ENCODE measurements at regions not wholly inside any gene's neighbourhood (a gene's known extent, or its start where the extent isn't known, plus 50 kb on each side); places are given as distances from the start of the nearest gene placed in this dataset.
A peak's percentile ranks its signal among the peaks of the same experiment; 100 is the strongest.

DNA sequence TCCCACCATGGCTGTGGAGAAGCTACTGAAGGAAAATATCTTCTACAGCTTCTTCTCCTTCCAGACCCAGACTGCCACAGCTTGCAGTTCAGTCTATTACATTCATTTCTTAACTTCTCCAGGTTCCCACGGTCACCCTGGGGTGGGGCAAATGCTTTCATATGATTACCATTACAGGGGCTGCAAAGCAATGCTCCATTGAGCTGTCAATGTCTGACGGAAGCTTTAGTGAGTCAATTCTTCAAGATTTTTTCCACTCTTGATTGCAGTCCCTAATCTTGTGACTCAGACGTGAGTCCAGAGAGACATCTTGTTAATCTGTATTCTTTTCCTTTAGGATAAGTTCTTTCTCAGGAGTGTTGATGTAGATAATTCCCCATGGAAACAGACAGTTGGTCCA, 233.4 kb upstream of the DDI1 start:
- no peaks in the 10 kb centered on the region for H3K79me2 ChIP-seq
- no peaks in the 10 kb centered on the region for H3K9me2 ChIP-seq (replicated peaks; ENCODE audit: insufficient read depth)
- H3K4me2 ChIP-seq = no peak overlapping the region
- H3K9me3 ChIP-seq (ENCODE audit: low read depth) = no peaks in the 10 kb centered on the region
- TF ChIP-seq EZH2phosphoT487 (IDR thresholded peaks at IDR 0.05; ENCODE audit: low read depth, severe bottlenecking, unreplicated experiment) (no peak), EZH2 (IDR thresholded peaks at IDR 0.05; ENCODE audit: borderline replicate concordance) (no peak)
- TF ChIP-seq, protein P1, sequence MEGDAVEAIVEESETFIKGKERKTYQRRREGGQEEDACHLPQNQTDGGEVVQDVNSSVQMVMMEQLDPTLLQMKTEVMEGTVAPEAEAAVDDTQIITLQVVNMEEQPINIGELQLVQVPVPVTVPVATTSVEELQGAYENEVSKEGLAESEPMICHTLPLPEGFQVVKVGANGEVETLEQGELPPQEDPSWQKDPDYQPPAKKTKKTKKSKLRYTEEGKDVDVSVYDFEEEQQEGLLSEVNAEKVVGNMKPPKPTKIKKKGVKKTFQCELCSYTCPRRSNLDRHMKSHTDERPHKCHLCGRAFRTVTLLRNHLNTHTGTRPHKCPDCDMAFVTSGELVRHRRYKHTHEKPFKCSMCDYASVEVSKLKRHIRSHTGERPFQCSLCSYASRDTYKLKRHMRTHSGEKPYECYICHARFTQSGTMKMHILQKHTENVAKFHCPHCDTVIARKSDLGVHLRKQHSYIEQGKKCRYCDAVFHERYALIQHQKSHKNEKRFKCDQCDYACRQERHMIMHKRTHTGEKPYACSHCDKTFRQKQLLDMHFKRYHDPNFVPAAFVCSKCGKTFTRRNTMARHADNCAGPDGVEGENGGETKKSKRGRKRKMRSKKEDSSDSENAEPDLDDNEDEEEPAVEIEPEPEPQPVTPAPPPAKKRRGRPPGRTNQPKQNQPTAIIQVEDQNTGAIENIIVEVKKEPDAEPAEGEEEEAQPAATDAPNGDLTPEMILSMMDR (IDR thresholded peaks at IDR 0.05; ENCODE audit: poor library complexity) = no peak
- no peaks in the 10 kb centered on the region for H3K4me1 ChIP-seq (ENCODE audit: insufficient read depth)
- no peak for DNase-seq (ENCODE audit: low spot score)
- no peaks in the 10 kb centered on the region for H3K27me3 ChIP-seq
- H2AFZ ChIP-seq = no peak overlapping the region
- H3K4me3 ChIP-seq = no peak overlapping the region
- H3K27ac ChIP-seq = no peak overlapping the region
- H3K36me3 ChIP-seq (replicated peaks; ENCODE audit: insufficient read depth, low read depth) = no peaks in the 10 kb centered on the region
- WGBS (ENCODE audit: low lambda C conversion rate, missing lambda C conversion rate) = 73% methylated on average over 3 of the region's 3 CpGs
- H4K20me1 ChIP-seq (ENCODE audit: insufficient read depth, poor library complexity, severe bottlenecking) = no peaks in the 10 kb centered on the region

DNA sequence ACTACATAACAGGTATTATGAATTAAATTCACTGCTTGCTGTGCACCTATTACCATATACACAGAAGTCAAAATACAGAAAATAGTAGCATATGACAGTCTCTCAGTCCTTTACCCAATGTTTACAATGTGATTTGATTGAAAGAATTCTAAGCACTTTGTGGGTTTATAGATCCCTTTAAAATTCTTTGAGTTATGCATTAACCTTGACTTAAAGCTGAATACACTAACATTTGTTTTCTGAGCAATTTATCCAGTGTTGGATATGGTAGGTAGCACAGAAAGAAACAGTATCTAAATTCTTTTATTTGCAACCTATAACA, 230.8 kb upstream of the DDI1 start:
- no peak overlapping the region for H2AFZ ChIP-seq
- H3K4me3 ChIP-seq = no peak overlapping the region

DNA sequence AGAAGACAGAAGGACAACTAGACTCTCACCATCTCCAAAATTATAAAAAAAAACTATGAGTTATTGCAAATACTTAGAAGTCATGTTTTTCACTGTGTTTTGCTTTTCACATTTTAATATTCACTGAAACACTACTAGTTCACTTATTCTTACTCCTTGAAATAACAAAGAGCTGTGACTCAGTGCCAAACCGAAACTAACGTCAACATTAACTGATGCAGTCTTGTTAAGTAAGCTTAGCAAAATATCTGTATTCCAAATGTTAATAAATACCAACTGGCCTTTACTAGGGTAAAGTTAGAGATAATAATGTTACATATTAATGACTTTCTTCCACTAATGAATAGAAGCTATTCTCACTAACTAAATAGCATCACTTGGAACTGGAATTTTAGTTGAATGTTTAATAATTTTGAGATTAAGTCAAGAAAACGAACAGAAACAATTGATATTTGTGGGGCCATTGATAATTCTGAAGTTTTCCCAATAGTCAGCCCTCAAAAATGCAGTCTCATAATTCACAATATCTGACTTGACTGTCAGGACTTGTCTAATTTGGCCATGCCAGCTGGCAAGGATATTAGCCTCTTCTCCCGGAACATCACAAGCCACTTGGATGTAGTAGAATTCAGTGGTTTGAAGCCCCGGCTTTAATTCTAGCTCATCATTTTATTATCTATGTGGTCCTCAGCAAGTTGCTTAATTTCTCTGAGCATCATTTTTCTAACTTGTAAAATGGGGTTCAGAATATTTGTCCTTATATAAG, 230.1 kb upstream of the DDI1 start:
- Histone ChIP-seq H3K27ac (peak overlapping the region; percentile 51), H3K9me2 (replicated peaks; ENCODE audit: insufficient read depth) (no peaks in the 10 kb centered on the region), H2AFZ (no peak overlapping the region), H3K36me3 (replicated peaks; ENCODE audit: insufficient read depth, low read depth) (no peaks in the 10 kb centered on the region), H3K27me3 (no peaks in the 10 kb centered on the region), H3K4me2 (peak overlapping the region; percentile 62), H3K4me3 (no peak overlapping the region), H3K4me1 (ENCODE audit: insufficient read depth) (no peaks in the 10 kb centered on the region), H3K79me2 (no peaks in the 10 kb centered on the region), H3K9me3 (ENCODE audit: low read depth) (no peaks in the 10 kb centered on the region), H4K20me1 (ENCODE audit: insufficient read depth, poor library complexity, severe bottlenecking) (no peaks in the 10 kb centered on the region)
- TF ChIP-seq EZH2phosphoT487 (IDR thresholded peaks at IDR 0.05; ENCODE audit: low read depth, severe bottlenecking, unreplicated experiment) (no peak), EZH2 (IDR thresholded peaks at IDR 0.05; ENCODE audit: borderline replicate concordance) (no peak)
- TF ChIP-seq, protein P1 (IDR thresholded peaks at IDR 0.05; ENCODE audit: poor library complexity) = no peak
- WGBS (ENCODE audit: low lambda C conversion rate, missing lambda C conversion rate) = 51% methylated on average over 5 of the region's 5 CpGs
- DNase-seq (ENCODE audit: low spot score) = peak; percentile 20

More for the DNA sequence above, 230.8 kb upstream of the DDI1 start:
- Histone ChIP-seq H3K79me2 (no peaks in the 10 kb centered on the region), H3K4me2 (peak overlapping the region; percentile 62), H4K20me1 (ENCODE audit: insufficient read depth, poor library complexity, severe bottlenecking) (no peaks in the 10 kb centered on the region), H3K27me3 (no peaks in the 10 kb centered on the region), H3K4me1 (ENCODE audit: insufficient read depth) (no peaks in the 10 kb centered on the region), H3K27ac (peak overlapping the region; percentile 51), H3K9me3 (ENCODE audit: low read depth) (no peaks in the 10 kb centered on the region), H3K9me2 (replicated peaks; ENCODE audit: insufficient read depth) (no peaks in the 10 kb centered on the region), H3K36me3 (replicated peaks; ENCODE audit: insufficient read depth, low read depth) (no peaks in the 10 kb centered on the region)
- no peak for TF ChIP-seq EZH2 (IDR thresholded peaks at IDR 0.05; ENCODE audit: borderline replicate concordance)
- TF ChIP-seq, protein P1 (IDR thresholded peaks at IDR 0.05; ENCODE audit: poor library complexity) = no peak
- TF ChIP-seq EZH2phosphoT487 (IDR thresholded peaks at IDR 0.05; ENCODE audit: low read depth, severe bottlenecking, unreplicated experiment) = no peak
- DNase-seq (ENCODE audit: low spot score) = no peak
